IMR-90 (cell line): ENCODE measurements at regions not wholly inside any gene's neighbourhood (a gene's known extent, or its start where the extent isn't known, plus 50 kb on each side); places are given as distances from the start of the nearest gene placed in this dataset.

Experiments
- BHLHE40 ChIP-seq: fragments of 150-350 bp; IDR thresholded peaks from 2 replicates; pipeline ENCODE4 v1.6.1; 2016; ENCODE audit warnings: mild to moderate bottlenecking, low read depth, low read length
- CEBPB ChIP-seq: IDR thresholded peaks from 2 replicates; pipeline ENCODE4 v1.6.1; 2012; ENCODE audit warnings: low read depth, low read length, improper control_type of control experiment
- CHD1 ChIP-seq: IDR thresholded peaks from 2 replicates; pipeline ENCODE4 v1.6.1; 2012; ENCODE audit warnings: low read depth, low read length, improper control_type of control experiment
- MAZ ChIP-seq: IDR thresholded peaks from 2 replicates; pipeline ENCODE4 v1.6.1; 2012; ENCODE audit warnings: low read depth, mild to moderate bottlenecking, low read length, improper control_type of control experiment, moderate library complexity, borderline replicate concordance
- MXI1 ChIP-seq: IDR thresholded peaks from 2 replicates; pipeline ENCODE4 v1.6.1; 2012; ENCODE audit warnings: low read depth, mild to moderate bottlenecking, low read length, moderate library complexity, borderline replicate concordance
- NFE2L2 ChIP-seq: fragments of 150-350 bp; IDR thresholded peaks from 2 replicates; pipeline ENCODE4 v1.6.1; 2016; ENCODE audit warnings: low read depth, mild to moderate bottlenecking, low read length
- POLR2A ChIP-seq: IDR thresholded peaks from 2 replicates; pipeline ENCODE4 v1.6.1; 2012; ENCODE audit warnings: mild to moderate bottlenecking, low read depth, low read length
- RAD21 ChIP-seq: IDR thresholded peaks from 2 replicates; pipeline ENCODE4 v1.6.1; 2012; ENCODE audit warnings: low read length, improper control_type of control experiment
- SMC3 ChIP-seq: fragments of 150-350 bp; IDR thresholded peaks from 2 replicates; pipeline ENCODE4 v1.6.1; 2016; ENCODE audit warnings: low read depth, mild to moderate bottlenecking, antibody characterized with exemption, low read length, moderate library complexity
- TF ChIP-seq, protein P1 (sequence below): conservative IDR thresholded peaks from 2 replicates; pipeline ENCODE4 v1.5.1; 2012; ENCODE audit warnings: mild to moderate bottlenecking, low read depth, low read length, improper control_type of control experiment

DNA sequence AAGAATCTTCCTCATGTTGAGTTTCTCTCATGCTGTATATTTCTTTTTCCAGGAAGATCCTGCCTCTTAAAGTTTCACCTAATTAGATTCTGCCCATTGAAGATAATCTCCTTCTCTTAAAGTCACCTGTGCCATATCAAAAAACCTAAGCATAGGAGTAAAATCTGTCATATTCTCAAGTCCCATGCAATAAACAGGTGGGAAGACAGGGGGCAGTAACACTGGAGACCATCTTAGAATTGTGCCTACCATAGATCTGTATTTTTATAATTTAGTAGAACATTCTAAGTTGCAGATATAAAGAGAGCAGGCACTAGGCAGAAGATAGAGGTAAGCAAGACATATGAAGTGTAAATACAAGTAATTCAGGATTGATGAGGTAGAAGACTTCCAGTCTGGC is 763.5 kb upstream of the MANEA start:
- TF ChIP-seq POLR2A (no peak), BHLHE40 (no peak), CEBPB (no peak), NFE2L2 (no peak), CHD1 (no peak), MXI1 (no peak), RAD21 (no peak), SMC3 (no peak), MAZ (no peak)
- TF ChIP-seq, protein P1, sequence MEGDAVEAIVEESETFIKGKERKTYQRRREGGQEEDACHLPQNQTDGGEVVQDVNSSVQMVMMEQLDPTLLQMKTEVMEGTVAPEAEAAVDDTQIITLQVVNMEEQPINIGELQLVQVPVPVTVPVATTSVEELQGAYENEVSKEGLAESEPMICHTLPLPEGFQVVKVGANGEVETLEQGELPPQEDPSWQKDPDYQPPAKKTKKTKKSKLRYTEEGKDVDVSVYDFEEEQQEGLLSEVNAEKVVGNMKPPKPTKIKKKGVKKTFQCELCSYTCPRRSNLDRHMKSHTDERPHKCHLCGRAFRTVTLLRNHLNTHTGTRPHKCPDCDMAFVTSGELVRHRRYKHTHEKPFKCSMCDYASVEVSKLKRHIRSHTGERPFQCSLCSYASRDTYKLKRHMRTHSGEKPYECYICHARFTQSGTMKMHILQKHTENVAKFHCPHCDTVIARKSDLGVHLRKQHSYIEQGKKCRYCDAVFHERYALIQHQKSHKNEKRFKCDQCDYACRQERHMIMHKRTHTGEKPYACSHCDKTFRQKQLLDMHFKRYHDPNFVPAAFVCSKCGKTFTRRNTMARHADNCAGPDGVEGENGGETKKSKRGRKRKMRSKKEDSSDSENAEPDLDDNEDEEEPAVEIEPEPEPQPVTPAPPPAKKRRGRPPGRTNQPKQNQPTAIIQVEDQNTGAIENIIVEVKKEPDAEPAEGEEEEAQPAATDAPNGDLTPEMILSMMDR, result no peak
